ENCODE measurements at regions not wholly inside any gene's neighbourhood (a gene's known extent, or its start where the extent isn't known, plus 50 kb on each side); places are given as distances from the start of the nearest gene placed in this dataset.

GRCh38 chr6:113420290-113420689 is 436.9 kb upstream of the MARCKS start:
- DNase-seq (ENCODE audit: low read depth): no peak
- TF ChIP-seq CTCF (IDR thresholded peaks at IDR 0.05; ENCODE audit: insufficient read depth, low read depth, low read length): no peak
- H3K4me3 ChIP-seq (ENCODE audit: low read depth, low read length): no peak overlapping the region

GRCh38 chr6:113421997-113422396 is 435.1 kb upstream of the MARCKS start:
- TF ChIP-seq CTCF (IDR thresholded peaks at IDR 0.05; ENCODE audit: insufficient read depth, low read depth, low read length): no peak
- H3K4me3 ChIP-seq (ENCODE audit: low read depth, low read length): no peak overlapping the region
- DNase-seq (ENCODE audit: low read depth): no peak

DNA sequence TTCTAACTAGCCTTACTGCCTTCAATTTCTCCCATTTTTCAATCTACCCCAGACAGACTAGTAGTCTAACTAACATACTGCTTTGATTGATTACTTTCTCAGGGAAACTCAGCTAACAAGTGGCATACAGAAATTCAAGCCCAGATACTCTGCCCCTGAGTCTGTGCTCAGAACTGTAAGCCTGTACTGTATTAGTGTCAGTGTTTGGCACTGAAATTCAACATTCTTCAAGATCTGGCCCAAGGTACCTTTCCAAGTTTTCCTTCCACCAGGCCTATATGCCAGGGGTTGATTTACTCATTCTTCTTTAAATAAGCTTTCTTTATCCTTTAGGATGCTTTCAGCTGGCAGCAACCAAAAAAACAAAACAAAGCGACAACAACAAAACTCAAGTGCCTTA is 433.2 kb upstream of the MARCKS start:
- DNase-seq (ENCODE audit: low read depth): no peak
- no peak for TF ChIP-seq CTCF (IDR thresholded peaks at IDR 0.05; ENCODE audit: insufficient read depth, low read depth, low read length)
- H3K4me3 ChIP-seq (ENCODE audit: low read depth, low read length): no peak overlapping the region

DNA sequence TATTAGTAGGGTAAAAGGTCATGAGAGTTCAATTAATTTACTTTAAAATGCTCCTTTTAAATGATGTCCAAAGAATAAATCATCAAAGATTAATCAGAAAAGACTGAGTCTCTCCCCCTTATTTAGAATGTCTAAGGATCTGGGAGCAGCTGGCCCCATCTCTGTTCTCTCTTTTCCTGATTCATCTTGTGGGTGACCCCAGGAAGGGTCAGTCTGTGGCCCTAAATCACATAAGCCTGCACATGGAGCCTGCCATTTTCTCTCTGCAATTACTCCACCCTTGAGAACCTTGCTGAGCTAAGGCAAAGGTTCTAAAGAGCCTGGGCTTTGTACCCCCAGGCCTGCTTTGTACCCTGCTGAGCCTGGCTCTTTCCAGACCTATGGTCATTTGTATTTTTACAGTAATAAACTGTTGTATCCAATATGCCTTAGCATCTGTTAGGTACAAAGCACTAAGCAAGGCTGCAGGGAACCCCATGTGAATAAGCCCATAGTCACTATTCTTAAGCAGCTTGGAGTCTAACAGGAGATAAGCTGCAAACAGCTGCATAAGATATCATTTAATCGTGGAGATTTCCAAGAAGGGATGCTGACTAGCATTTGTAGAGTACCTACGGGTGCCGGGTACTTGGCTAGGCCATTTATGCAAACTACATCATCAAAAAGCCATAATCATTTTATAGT is 431.0 kb upstream of the MARCKS start:
- no peak overlapping the region for H3K4me3 ChIP-seq (ENCODE audit: low read depth, low read length)
- no peak for DNase-seq (ENCODE audit: low read depth)
- TF ChIP-seq CTCF (IDR thresholded peaks at IDR 0.05; ENCODE audit: insufficient read depth, low read depth, low read length): no peak

- no peak overlapping the region for H3K4me3 ChIP-seq (ENCODE audit: low read depth, low read length)
- DNase-seq (ENCODE audit: low read depth): no peak
- no peak for TF ChIP-seq CTCF (IDR thresholded peaks at IDR 0.05; ENCODE audit: insufficient read depth, low read depth, low read length)
Measured at GRCh38 chr6:113427617-113428016, 429.5 kb upstream of the MARCKS start.

GRCh38 chr6:113428702-113429101 is 428.4 kb upstream of the MARCKS start:
- TF ChIP-seq CTCF (IDR thresholded peaks at IDR 0.05; ENCODE audit: insufficient read depth, low read depth, low read length): no peak
- DNase-seq (ENCODE audit: low read depth): no peak

More at GRCh38 chr6:113428702-113429101, 428.4 kb upstream of the MARCKS start:
- no peak overlapping the region for H3K4me3 ChIP-seq (ENCODE audit: low read depth, low read length)

Data from fibroblast of villous mesenchyme (primary cell).